K562 (cell line): ENCODE measurements at regions not wholly inside any gene's neighbourhood (a gene's known extent, or its start where the extent isn't known, plus 50 kb on each side); places are given as distances from the start of the nearest gene placed in this dataset.
A peak's percentile ranks its signal among the peaks of the same experiment; 100 is the strongest.
"Not testable (repeated sequence)": the region's sequence is repeated elsewhere in the genome, so short reads cannot be mapped to it uniquely, and the experiment has no call there.

Source experiments
- ATAC-seq: fragments of 200-7000 bp; cut with Tn5 transposase; 3 replicates; pipeline ENCODE4 v1.9.1; 2020; ENCODE audit warnings: moderate library complexity
- BruUV-seq: library from RNA; stranded (reverse); fragments of 400-500 nt; replicated peaks from 2 replicates; lab custom pipeline; 2021; lab: Mats Ljungman, UMichigan
- CTCF ChIA-PET: fragments of 300-600 bp; formaldehyde crosslinking; extraction: SDS; loops from one replicate; lab custom pipeline; 2021; ENCODE audit warnings: low intra/inter-chr PET ratio; lab: Yijun Ruan, JAX
- POLR2A ChIA-PET: fragments of 300-600, 350-650 bp; sonication (Branson Sonifier 250); formaldehyde crosslinking; extraction: SDS; loops from one replicate; lab custom pipeline; 2021; ENCODE audit warnings: antibody characterized with exemption, inconsistent platforms; lab: Yijun Ruan, JAX
- DNase-seq, 4 experiments: peaks; one replicate each; pipeline versions ENCODE4 v3.0.0 to v3.0.0-alpha.2; 2011 to 2018; ENCODE audit warnings: low spot score in 3 of 4, mixed read lengths in 3 of 4; ENCODE audit errors: extremely low read depth in 1 of 4
- FAIRE-seq: peaks from 2 replicates; lab custom pipeline; 2011; peaks lifted over from hg19 to GRCh38; lab: Jason Lieb, UNC
- H2AFZ ChIP-seq: 2 replicates; pipeline ENCODE4 v1.6.0; 2011; ENCODE audit warnings: low read depth, low read length, control low read depth, inconsistent platforms
- H3K27ac ChIP-seq: fragments of 200-600 bp; 3 replicates; pipeline ENCODE4 v1.8.0; 2011; ENCODE audit warnings: low read depth, mild to moderate bottlenecking, control low read depth, inconsistent platforms, low read length, moderate library complexity, mixed read lengths; ENCODE audit errors: extremely low read depth
- H3K27me3 ChIP-seq, 2 experiments: fragments of 300-600 bp in 1 of 2; 2 replicates in 1 of 2; 3 replicates in 1 of 2; pipeline versions ENCODE4 v1.6.0 to v1.8.0; 2011; ENCODE audit warnings: inconsistent platforms in 2 of 2, low read length in 2 of 2, mild to moderate bottlenecking in 1 of 2, mixed read lengths in 1 of 2, moderate library complexity in 1 of 2; ENCODE audit not compliant: control insufficient read depth in 2 of 2, insufficient read depth in 2 of 2
- H3K36me3 ChIP-seq: fragments of 300-600 bp; 3 replicates; pipeline ENCODE4 v1.8.0; 2011; ENCODE audit warnings: mild to moderate bottlenecking, low read length, inconsistent platforms; ENCODE audit not compliant: control insufficient read depth, insufficient read depth
- H3K4me1 ChIP-seq, 2 experiments: fragments of 200-600 bp in 1 of 2; replicated peaks in 1 of 2; 2 replicates in 1 of 2; 3 replicates in 1 of 2; pipeline versions ENCODE4 v1.5.1 to v1.8.0; 2011; ENCODE audit warnings: inconsistent platforms in 2 of 2, low read length in 2 of 2, mild to moderate bottlenecking in 1 of 2, mixed read lengths in 1 of 2, moderate library complexity in 1 of 2; ENCODE audit not compliant: control insufficient read depth in 2 of 2, insufficient read depth in 2 of 2
- H3K4me2 ChIP-seq: 2 replicates; pipeline ENCODE4 v1.6.1; 2011; ENCODE audit warnings: low read length, control low read depth, inconsistent platforms, mixed read lengths; ENCODE audit not compliant: insufficient read depth
- H3K4me3 ChIP-seq: fragments of 200-600 bp; sonication (generic), shearing (Covaris generic); 2 replicates; pipeline ENCODE4 v1.5.1; 2016; ENCODE audit warnings: control low read depth, inconsistent platforms
- H3K79me2 ChIP-seq: fragments of 200-600 bp; 3 replicates; pipeline ENCODE4 v1.8.0; 2011; ENCODE audit warnings: low read length, inconsistent platforms; ENCODE audit not compliant: control insufficient read depth, insufficient read depth
- H3K9ac ChIP-seq, 2 experiments: 2 replicates each; pipeline versions ENCODE4 v1.6.0 to v1.6.1; 2011; ENCODE audit warnings: low read depth in 2 of 2, low read length in 2 of 2, control low read depth in 1 of 2, inconsistent platforms in 1 of 2, mild to moderate bottlenecking in 1 of 2, mixed read lengths in 1 of 2; ENCODE audit not compliant: insufficient read depth in 1 of 2
- H3K9me1 ChIP-seq: one replicate; pipeline ENCODE4 v1.6.0; 2011; ENCODE audit warnings: inconsistent platforms, mild to moderate bottlenecking, low read length, moderate library complexity; ENCODE audit not compliant: control insufficient read depth, insufficient read depth
- H3K9me3 ChIP-seq: replicated peaks from 2 replicates; pipeline ENCODE4 v1.5.1; 2011; ENCODE audit warnings: low read depth, low read length, inconsistent platforms; ENCODE audit not compliant: control insufficient read depth, insufficient read depth
- H4K20me1 ChIP-seq: replicated peaks from 2 replicates; pipeline ENCODE4 v1.6.1; 2011; ENCODE audit warnings: low read length, inconsistent platforms, mixed read lengths; ENCODE audit not compliant: control insufficient read depth, insufficient read depth
- CBX1 ChIP-seq: sonication (generic); IDR thresholded peaks from 2 replicates; pipeline ENCODE4 v1.6.1; 2016; ENCODE audit warnings: antibody characterized with exemption, low read depth, mild to moderate bottlenecking
- CBX3 ChIP-seq, 2 experiments: IDR thresholded peaks; 1 replicate in 1 of 2; 2 replicates in 1 of 2; pipeline ENCODE4 v1.6.1; 2012; ENCODE audit warnings: inconsistent platforms in 2 of 2, low read length in 2 of 2, borderline replicate concordance in 1 of 2, control low read depth in 1 of 2
- CBX5 ChIP-seq: IDR thresholded peaks from 2 replicates; pipeline ENCODE4 v1.6.1; 2014; ENCODE audit warnings: low read depth, borderline replicate concordance
- CGGBP1 ChIP-seq: fragments of 250-450 bp; sonication (Bioruptor Pico); IDR thresholded peaks from 2 replicates; pipeline ENCODE4 v1.9.0; 2021; ENCODE audit warnings: mild to moderate bottlenecking
- CHAMP1 ChIP-seq: fragments of 450-650 bp; IDR thresholded peaks from 2 replicates; pipeline ENCODE4 v1.6.1; 2016; ENCODE audit warnings: mild to moderate bottlenecking
- SOX6 ChIP-seq: fragments of 450-650 bp; IDR thresholded peaks from 2 replicates; pipeline ENCODE4 v1.6.1; 2014; ENCODE audit warnings: mild to moderate bottlenecking
- TRIM24 ChIP-seq, 2 experiments: fragments of 450-650 bp; IDR thresholded peaks; 2 replicates each; pipeline ENCODE4 v1.6.1; 2016
- TRIM28 ChIP-seq: fragments of 450-650 bp; IDR thresholded peaks from 2 replicates; pipeline ENCODE4 v1.6.1; 2017
- XRCC3 ChIP-seq: fragments of 450-650 bp; IDR thresholded peaks from 2 replicates; pipeline ENCODE4 v1.6.1; 2017; ENCODE audit warnings: mild to moderate bottlenecking, moderate library complexity
- YY1 ChIP-seq, 3 experiments: IDR thresholded peaks; 2 replicates each; pipeline ENCODE4 v1.6.1; 2011; ENCODE audit warnings: low read length in 2 of 3, mild to moderate bottlenecking in 2 of 3, moderate library complexity in 2 of 3, borderline replicate concordance in 1 of 3, control low read depth in 1 of 3, low read depth in 1 of 3; ENCODE audit not compliant: insufficient read depth in 3 of 3, insufficient replicate concordance in 2 of 3, control insufficient read depth in 1 of 3, insufficient read length in 1 of 3; ENCODE audit errors: extremely low read depth in 1 of 3
- ZBTB33 ChIP-seq: sonication (generic); formaldehyde crosslinking; IDR thresholded peaks from 2 replicates; pipeline ENCODE4 v1.8.1; 2023; ENCODE audit warnings: mild to moderate bottlenecking, missing genetic modification reagents
- ZFX ChIP-seq: sonication (generic); formaldehyde crosslinking; IDR thresholded peaks from 2 replicates; pipeline ENCODE4 v1.8.0; 2022; ENCODE audit warnings: mild to moderate bottlenecking, missing genetic modification reagents, moderate library complexity
- ZNF280A ChIP-seq: fragments of 450-650 bp; IDR thresholded peaks from 2 replicates; pipeline ENCODE4 v1.6.1; 2018; ENCODE audit warnings: mild to moderate bottlenecking, low read depth; ENCODE audit not compliant: partially characterized antibody
- ZNF280B ChIP-seq: fragments of 250-450 bp; sonication (Bioruptor Pico); IDR thresholded peaks from 2 replicates; pipeline ENCODE4 v1.5.1; 2021; ENCODE audit warnings: mild to moderate bottlenecking
- WGBS: fragments of 100-300 bp; shearing (Covaris generic); methylation state at CpG from one replicate; pipeline ENCODE4 v1.1.6; 2016; ENCODE audit warnings: low coverage, mixed read lengths; ENCODE audit not compliant: insufficient coverage; ENCODE audit errors: missing lambda C conversion rate; 5-methylcytosine and 5-hydroxymethylcytosine counted together
- in situ Hi-C: fragments of 300-500 bp; cut with MboI; formaldehyde crosslinking; loops from 4 replicates; pipeline ENCODE4 v1.15.0; 2018; ENCODE audit warnings: inconsistent platforms, mixed read lengths
- intact Hi-C: fragments of 100-400 bp; cut with micrococcal nuclease; formaldehyde crosslinking; loops from 2 replicates; pipeline ENCODE4 v1.14.2; 2022

GRCh38 chr6:27195547-27195946, 52.0 kb upstream of the PRSS16 start:
- BruUV-seq, H3K36me3 ChIP-seq, H3K27ac ChIP-seq, CTCF ChIA-PET, H3K79me2 ChIP-seq, H3K4me3 ChIP-seq, H2AFZ ChIP-seq, H3K9ac ChIP-seq, H3K9me3 ChIP-seq, ATAC-seq, in situ Hi-C loops, H3K4me1 ChIP-seq, H4K20me1 ChIP-seq, H3K4me2 ChIP-seq, intact Hi-C loops, H3K27me3 ChIP-seq, H3K9me1 ChIP-seq: not testable (repeated sequence)
- DNase-seq: peak in 1 of 4 experiments; percentile 44
- TF ChIP-seq YY1 (IDR thresholded peaks at IDR 0.05; ENCODE audit: borderline replicate concordance in 1 of 3, control insufficient read depth in 1 of 3, extremely low read depth in 1 of 3, insufficient read depth in 3 of 3, insufficient read length in 1 of 3, insufficient replicate concordance in 2 of 3, low read depth in 1 of 3, low read length in 2 of 3): peak in 1 of 3 experiments; percentile 34
- peak in 1 of 2 experiments; percentile 97; a peak in 2 of 3 replicates for TF ChIP-seq CBX3 (IDR thresholded peaks at IDR 0.05; ENCODE audit: borderline replicate concordance in 1 of 2, low read length in 2 of 2)
- 0 out of 2 replicates have a peak, but pooled peaks have one; percentile 16 for TF ChIP-seq CGGBP1 (CRISPR knock-in tag)
- TF ChIP-seq TRIM24 (IDR thresholded peaks at IDR 0.05): peak; percentile 48 to 82; a peak in 3 of 4 replicates
- peak; percentile 70 for TF ChIP-seq ZNF280A
- TF ChIP-seq TRIM28: peak; percentile 98
- TF ChIP-seq SOX6: peak; percentile 75
- TF ChIP-seq CBX5: peak; percentile 88; the same call in 1 of the 2 replicates
- peak; percentile 54; the same call in 1 of the 2 replicates for TF ChIP-seq ZNF280B (CRISPR knock-in tag)
- TF ChIP-seq ZFX (CRISPR knock-in tag): peak; percentile 22; the same call in 1 of the 2 replicates
- peak; percentile 46; the same call in 1 of the 2 replicates for TF ChIP-seq CHAMP1
- peak; percentile 53; the same call in 1 of the 2 replicates for TF ChIP-seq CBX1
- 0 out of 2 replicates have a peak, but pooled peaks have one; percentile 46 for TF ChIP-seq ZBTB33 (CRISPR knock-in tag)
- TF ChIP-seq XRCC3: peak; percentile 58; the same call in 1 of the 2 replicates
- peak; percentile 72 for FAIRE-seq
- POLR2A ChIA-PET: interaction anchor here (0.6 to 1.3 kb wide), 4 partner anchors 8 to 300 kb away, joined by 3 to 9 read pairs (median 3); no protein-coding TSS in a partner anchor
- WGBS: 30% methylated on average over 3 of the region's 3 CpGs
